ENCODE measurements at regions not wholly inside any gene's neighbourhood (a gene's known extent, or its start where the extent isn't known, plus 50 kb on each side); places are given as distances from the start of the nearest gene placed in this dataset.
A peak's percentile ranks its signal among the peaks of the same experiment; 100 is the strongest.

GRCh38 chr2:38191516-38191915 is 115.6 kb upstream of the CYP1B1 start:
- no peak for DNase-seq (ENCODE audit: low spot score)
- H3K4me3 Mint-ChIP-seq (ENCODE audit: unreplicated experiment), result no peak overlapping the region
- H3K27ac Mint-ChIP-seq (ENCODE audit: unreplicated experiment), result peak overlapping the region; percentile 87
- peaks cover 36% of the 10 kb centered on the region for H3K4me1 Mint-ChIP-seq (ENCODE audit: low read depth)
- no peaks in the 10 kb centered on the region for H3K27me3 Mint-ChIP-seq (ENCODE audit: low read depth)
- peaks cover 7% of the 10 kb centered on the region for H3K9me3 Mint-ChIP-seq (ENCODE audit: low read depth)
- H3K36me3 Mint-ChIP-seq (ENCODE audit: low read depth), result no peaks in the 10 kb centered on the region
- no peak for TF ChIP-seq CTCF (IDR thresholded peaks at IDR 0.05)

DNA sequence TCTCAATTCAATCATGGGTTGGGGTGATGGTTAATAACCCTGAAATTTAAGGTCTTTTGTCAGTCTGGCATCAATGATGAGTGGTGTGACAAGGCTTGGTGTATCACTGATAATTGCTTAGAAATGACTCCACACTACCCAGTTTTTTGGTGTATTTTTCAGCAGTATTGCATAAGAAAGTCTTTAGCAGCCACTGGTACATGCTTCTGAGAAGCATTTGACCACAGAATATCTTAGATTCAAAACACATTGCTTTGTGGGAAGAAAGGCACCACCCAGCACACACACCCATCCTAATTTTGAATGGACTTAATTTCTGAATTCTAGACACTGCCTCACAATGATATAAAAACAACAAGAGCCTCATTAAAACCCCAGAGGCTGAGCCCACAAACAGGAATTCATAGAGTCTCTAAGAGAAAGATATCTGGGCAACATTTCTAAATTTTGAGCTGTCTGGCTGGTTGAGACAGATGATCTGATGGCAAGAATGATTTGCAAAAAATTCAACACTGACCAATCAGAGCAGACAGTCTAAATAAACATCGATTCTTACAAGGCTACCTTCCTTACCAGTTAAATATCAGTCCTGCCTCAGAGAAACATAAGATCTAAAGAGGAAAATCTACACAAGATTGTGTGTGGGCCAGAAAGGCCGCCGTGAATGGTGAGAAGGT is 114.7 kb upstream of the CYP1B1 start:
- Mint-ChIP-seq H3K36me3 (ENCODE audit: low read depth) (no peaks in the 10 kb centered on the region), H3K27ac (ENCODE audit: unreplicated experiment) (peak overlapping the region; percentile 87), H3K4me1 (ENCODE audit: low read depth) (peaks cover 39% of the 10 kb centered on the region), H3K4me3 (ENCODE audit: unreplicated experiment) (no peak overlapping the region), H3K27me3 (ENCODE audit: low read depth) (no peaks in the 10 kb centered on the region), H3K9me3 (ENCODE audit: low read depth) (peaks cover 7% of the 10 kb centered on the region)
- no peak for TF ChIP-seq CTCF (IDR thresholded peaks at IDR 0.05)
- no peak for DNase-seq (ENCODE audit: low spot score)

DNA sequence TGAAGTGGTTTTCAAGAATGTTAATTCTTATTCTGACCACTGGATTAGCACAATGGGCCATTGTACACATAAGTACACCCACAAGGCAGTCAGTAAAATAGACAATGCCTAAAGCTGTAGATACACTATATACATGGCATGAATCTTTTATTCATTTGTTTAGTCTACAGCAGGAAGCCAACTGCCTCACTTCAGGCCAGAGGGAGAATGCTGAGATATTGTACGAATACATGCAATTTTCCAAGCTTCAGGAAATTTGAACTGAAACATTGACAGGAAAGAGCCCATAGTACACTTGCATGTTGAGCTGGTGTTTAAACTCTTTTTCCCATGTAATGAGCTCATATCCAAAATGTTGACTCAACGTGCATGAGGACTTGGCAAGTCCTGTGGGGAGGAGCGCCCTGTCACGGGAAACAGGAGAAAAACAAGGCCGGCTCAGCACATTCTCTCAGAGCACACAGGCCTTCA is 111.6 kb upstream of the CYP1B1 start:
- H3K27me3 Mint-ChIP-seq (ENCODE audit: low read depth), result no peaks in the 10 kb centered on the region
- H3K9me3 Mint-ChIP-seq (ENCODE audit: low read depth), result peaks cover 7% of the 10 kb centered on the region
- no peaks in the 10 kb centered on the region for H3K36me3 Mint-ChIP-seq (ENCODE audit: low read depth)
- no peak overlapping the region for H3K4me3 Mint-ChIP-seq (ENCODE audit: unreplicated experiment)
- no peak for DNase-seq (ENCODE audit: low spot score)
- peaks cover 62% of the 10 kb centered on the region for H3K4me1 Mint-ChIP-seq (ENCODE audit: low read depth)
- no peak for TF ChIP-seq CTCF (IDR thresholded peaks at IDR 0.05)
- peak overlapping the region; percentile 95 for H3K27ac Mint-ChIP-seq (ENCODE audit: unreplicated experiment)

DNA sequence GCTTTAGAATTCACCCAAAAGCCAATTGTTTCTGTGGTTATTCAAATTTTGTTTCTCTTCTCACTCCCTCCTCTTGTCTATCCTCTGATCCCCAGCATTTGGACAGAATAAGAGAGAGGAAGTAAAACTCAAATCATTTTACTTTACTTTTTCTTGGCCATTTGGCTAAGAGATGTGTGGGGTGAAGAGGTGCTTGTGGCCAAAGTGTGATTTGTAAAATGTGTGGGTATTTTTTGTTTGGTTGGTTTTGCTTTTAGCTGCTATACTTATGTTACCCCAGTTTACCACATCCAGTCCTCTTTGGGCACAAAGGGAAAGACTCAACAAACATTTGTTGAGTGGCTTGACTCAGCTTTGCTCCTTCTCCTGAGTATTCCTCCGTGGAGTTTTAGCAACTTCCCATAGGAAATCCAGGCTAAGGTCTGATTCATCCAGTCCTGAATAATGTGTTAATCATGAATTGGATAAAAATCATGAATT is 109.1 kb upstream of the CYP1B1 start:
- peak overlapping the region; percentile 11 for H3K27ac Mint-ChIP-seq (ENCODE audit: unreplicated experiment)
- DNase-seq (ENCODE audit: low spot score), result no peak
- H3K36me3 Mint-ChIP-seq (ENCODE audit: low read depth), result no peaks in the 10 kb centered on the region
- TF ChIP-seq CTCF (IDR thresholded peaks at IDR 0.05), result no peak
- H3K27me3 Mint-ChIP-seq (ENCODE audit: low read depth), result no peaks in the 10 kb centered on the region
- peaks cover 55% of the 10 kb centered on the region for H3K4me1 Mint-ChIP-seq (ENCODE audit: low read depth)
- H3K4me3 Mint-ChIP-seq (ENCODE audit: unreplicated experiment), result no peak overlapping the region
- H3K9me3 Mint-ChIP-seq (ENCODE audit: low read depth), result peaks cover 2% of the 10 kb centered on the region

- Mint-ChIP-seq H3K27me3 (ENCODE audit: low read depth) (no peaks in the 10 kb centered on the region), H3K27ac (ENCODE audit: unreplicated experiment) (no peak overlapping the region), H3K4me1 (ENCODE audit: low read depth) (peaks cover 66% of the 10 kb centered on the region), H3K4me3 (ENCODE audit: unreplicated experiment) (no peak overlapping the region), H3K9me3 (ENCODE audit: low read depth) (peaks cover 5% of the 10 kb centered on the region), H3K36me3 (ENCODE audit: low read depth) (no peaks in the 10 kb centered on the region)
- DNase-seq (ENCODE audit: low spot score), result no peak
- TF ChIP-seq CTCF (IDR thresholded peaks at IDR 0.05), result no peak
These were observed 106.6 kb upstream of the CYP1B1 start for GRCh38 chr2:38182492-38183003.
